ENCODE measurements at regions not wholly inside any gene's neighbourhood (a gene's known extent, or its start where the extent isn't known, plus 50 kb on each side); places are given as distances from the start of the nearest gene placed in this dataset.

GRCh38 chr12:113634474-113634873 is 162.8 kb upstream of the LHX5 start:
- no peak overlapping the region for H3K4me3 ChIP-seq (replicated peaks; ENCODE audit: low read depth, low read length)
- no peak for DNase-seq (ENCODE audit: extremely low read depth, low read depth)
- TF ChIP-seq CTCF (IDR thresholded peaks at IDR 0.05; ENCODE audit: low read depth, low read length, missing control alignments): no peak

- TF ChIP-seq CTCF (IDR thresholded peaks at IDR 0.05; ENCODE audit: low read depth, low read length, missing control alignments): no peak
- no peak for DNase-seq (ENCODE audit: extremely low read depth, low read depth)
- H3K4me3 ChIP-seq (replicated peaks; ENCODE audit: low read depth, low read length): no peak overlapping the region
Observed at GRCh38 chr12:113633678-113634332, 162.1 kb upstream of the LHX5 start.

- no peak for TF ChIP-seq CTCF (IDR thresholded peaks at IDR 0.05; ENCODE audit: low read depth, low read length, missing control alignments)
- no peak overlapping the region for H3K4me3 ChIP-seq (replicated peaks; ENCODE audit: low read depth, low read length)
- DNase-seq (ENCODE audit: extremely low read depth, low read depth): no peak
Observed at GRCh38 chr12:113630625-113631024, 159.0 kb upstream of the LHX5 start.

GRCh38 chr12:113625499-113625898 is 153.8 kb upstream of the LHX5 start:
- DNase-seq (ENCODE audit: extremely low read depth, low read depth): no peak
- no peak for TF ChIP-seq CTCF (IDR thresholded peaks at IDR 0.05; ENCODE audit: low read depth, low read length, missing control alignments)
- no peak overlapping the region for H3K4me3 ChIP-seq (replicated peaks; ENCODE audit: low read depth, low read length)

- H3K4me3 ChIP-seq (replicated peaks; ENCODE audit: low read depth, low read length): no peak overlapping the region
Observed at GRCh38 chr12:113622410-113622809, 150.7 kb upstream of the LHX5 start.

GRCh38 chr12:113620437-113620976 is 148.8 kb upstream of the LHX5 start:
- H3K4me3 ChIP-seq (replicated peaks; ENCODE audit: low read depth, low read length): no peak overlapping the region
- DNase-seq (ENCODE audit: extremely low read depth, low read depth): no peak
- no peak for TF ChIP-seq CTCF (IDR thresholded peaks at IDR 0.05; ENCODE audit: low read depth, low read length, missing control alignments)

More at GRCh38 chr12:113622410-113622809, 150.7 kb upstream of the LHX5 start:
- TF ChIP-seq CTCF (IDR thresholded peaks at IDR 0.05; ENCODE audit: low read depth, low read length, missing control alignments): no peak
- DNase-seq (ENCODE audit: extremely low read depth, low read depth): no peak

GRCh38 chr12:113619202-113619601 is 147.5 kb upstream of the LHX5 start:
- no peak for DNase-seq (ENCODE audit: extremely low read depth, low read depth)
- no peak overlapping the region for H3K4me3 ChIP-seq (replicated peaks; ENCODE audit: low read depth, low read length)
- no peak for TF ChIP-seq CTCF (IDR thresholded peaks at IDR 0.05; ENCODE audit: low read depth, low read length, missing control alignments)
